ENCODE measurements at regions not wholly inside any gene's neighbourhood (a gene's known extent, or its start where the extent isn't known, plus 50 kb on each side); places are given as distances from the start of the nearest gene placed in this dataset.

DNA sequence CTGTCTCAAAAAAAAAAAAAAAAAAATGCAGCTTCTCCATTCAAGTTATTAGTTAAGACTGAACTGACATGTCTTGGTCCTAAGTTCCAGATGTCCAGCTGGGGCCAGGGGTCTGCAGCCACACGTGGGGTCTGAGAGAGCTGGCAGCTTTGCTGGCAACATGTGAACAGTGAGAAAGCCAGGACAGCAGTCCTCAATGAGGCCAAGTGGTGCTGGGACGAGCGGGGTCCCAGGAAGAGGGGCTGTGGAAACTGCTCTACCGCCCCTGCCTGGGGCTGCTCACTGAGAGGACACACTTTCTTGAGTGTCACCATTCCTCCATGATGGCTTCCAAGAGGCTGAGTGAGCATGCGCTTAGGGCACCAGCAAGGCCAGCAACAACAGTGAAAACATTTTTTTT, 100.7 kb upstream of the TAF1B start:
- intact Hi-C loops (cut with DNase I): no loop called here

GRCh38 chr2:9744256-9745004, 98.8 kb upstream of the TAF1B start:
- Histone ChIP-seq H3K27ac (no peak overlapping the region), H3K4me3 (no peak overlapping the region), H3K4me1 (peaks cover 0 to 27% (median 9%) of the 10 kb centered on the region in 9 donors), H3K36me3 (no peaks in the 10 kb centered on the region), H3K9me3 (peaks cover 0 to 5% (median 0%) of the 10 kb centered on the region in 11 donors), H3K27me3 (no peaks in the 10 kb centered on the region)
- WGBS, 2 donors: 55 to 61% methylated on average over 12 of the region's 12 CpGs
- ATAC-seq (no peak), DNase-seq (no peak)
- intact Hi-C loops (cut with DNase I): no loop called here
- TF ChIP-seq, protein P1, sequence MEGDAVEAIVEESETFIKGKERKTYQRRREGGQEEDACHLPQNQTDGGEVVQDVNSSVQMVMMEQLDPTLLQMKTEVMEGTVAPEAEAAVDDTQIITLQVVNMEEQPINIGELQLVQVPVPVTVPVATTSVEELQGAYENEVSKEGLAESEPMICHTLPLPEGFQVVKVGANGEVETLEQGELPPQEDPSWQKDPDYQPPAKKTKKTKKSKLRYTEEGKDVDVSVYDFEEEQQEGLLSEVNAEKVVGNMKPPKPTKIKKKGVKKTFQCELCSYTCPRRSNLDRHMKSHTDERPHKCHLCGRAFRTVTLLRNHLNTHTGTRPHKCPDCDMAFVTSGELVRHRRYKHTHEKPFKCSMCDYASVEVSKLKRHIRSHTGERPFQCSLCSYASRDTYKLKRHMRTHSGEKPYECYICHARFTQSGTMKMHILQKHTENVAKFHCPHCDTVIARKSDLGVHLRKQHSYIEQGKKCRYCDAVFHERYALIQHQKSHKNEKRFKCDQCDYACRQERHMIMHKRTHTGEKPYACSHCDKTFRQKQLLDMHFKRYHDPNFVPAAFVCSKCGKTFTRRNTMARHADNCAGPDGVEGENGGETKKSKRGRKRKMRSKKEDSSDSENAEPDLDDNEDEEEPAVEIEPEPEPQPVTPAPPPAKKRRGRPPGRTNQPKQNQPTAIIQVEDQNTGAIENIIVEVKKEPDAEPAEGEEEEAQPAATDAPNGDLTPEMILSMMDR (IDR thresholded peaks at IDR 0.05): no peak

More for the DNA sequence above, 100.7 kb upstream of the TAF1B start:
- Histone ChIP-seq H3K4me3 (no peak overlapping the region), H3K27me3 (no peaks in the 10 kb centered on the region), H3K27ac (no peak overlapping the region), H3K4me1 (peaks cover 9 to 45% (median 27%) of the 10 kb centered on the region in 9 donors), H3K36me3 (no peaks in the 10 kb centered on the region), H3K9me3 (no peaks in the 10 kb centered on the region)
- ATAC-seq (no peak), DNase-seq (no peak)
- TF ChIP-seq, protein P1 (IDR thresholded peaks at IDR 0.05): no peak
- WGBS, 2 donors: 74 to 95% methylated on average over 5 of the region's 5 CpGs

DNA sequence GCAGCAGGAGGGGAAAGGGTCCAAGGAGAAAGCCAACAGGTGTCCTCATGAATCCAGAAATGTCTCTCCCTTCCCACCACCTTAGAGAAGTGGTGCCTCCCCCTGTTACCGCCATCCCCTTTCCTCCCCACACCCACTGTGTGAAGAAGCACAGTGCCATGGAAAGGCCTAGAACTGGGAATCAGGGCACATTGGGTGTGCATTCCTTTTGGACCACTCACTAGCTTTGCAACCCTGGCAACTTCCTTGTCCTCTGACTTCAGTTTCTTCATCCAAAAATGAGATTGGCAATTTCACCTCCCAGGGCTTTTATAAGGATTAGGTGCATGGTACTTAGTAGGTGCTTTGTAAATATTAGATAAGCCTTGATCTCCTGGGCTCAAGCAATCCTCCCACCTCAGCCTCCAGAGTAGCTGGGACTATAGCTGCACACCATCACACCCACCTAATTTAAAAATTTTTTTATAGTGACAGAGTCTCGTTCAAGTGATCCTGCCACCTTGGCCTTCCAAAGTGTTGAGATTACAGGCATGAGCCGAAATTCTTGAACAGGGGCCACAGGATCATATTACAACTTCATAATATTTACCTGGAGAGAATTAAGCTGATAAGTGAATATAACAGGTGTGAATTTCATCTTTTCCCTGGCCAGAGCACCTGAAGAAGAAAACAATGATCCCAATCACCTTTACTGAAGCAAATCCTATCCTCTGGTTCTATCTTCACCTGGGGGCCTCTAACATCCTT, 97.9 kb upstream of the TAF1B start:
- H3K4me1 ChIP-seq: peaks cover 0 to 21% (median 4%) of the 10 kb centered on the region in 9 donors
- WGBS, 2 donors: 53 to 72% methylated on average over 3 of the region's 3 CpGs
- TF ChIP-seq, protein P1 (IDR thresholded peaks at IDR 0.05): no peak
- peaks cover 0 to 5% (median 0%) of the 10 kb centered on the region in 11 donors for H3K9me3 ChIP-seq
- no peak overlapping the region for H3K4me3 ChIP-seq
- H3K27me3 ChIP-seq: no peaks in the 10 kb centered on the region
- ATAC-seq (no peak), DNase-seq (no peak)
- intact Hi-C loops (cut with DNase I): no loop called here
- no peaks in the 10 kb centered on the region for H3K36me3 ChIP-seq
- no peak overlapping the region for H3K27ac ChIP-seq

- 90 to 91% methylated on average over 4 of the region's 4 CpGs for WGBS, 2 donors
- intact Hi-C loops (cut with DNase I): no loop called here
- no peaks in the 10 kb centered on the region for H3K27me3 ChIP-seq
Observed at GRCh38 chr2:9747396-9747795, 95.9 kb upstream of the TAF1B start.

More at GRCh38 chr2:9747396-9747795, 95.9 kb upstream of the TAF1B start:
- H3K4me1 ChIP-seq: peaks cover 0 to 22% (median 4%) of the 10 kb centered on the region in 9 donors
- H3K27ac ChIP-seq: no peak overlapping the region
- no peaks in the 10 kb centered on the region for H3K36me3 ChIP-seq
- no peak overlapping the region for H3K4me3 ChIP-seq
- no peak for ATAC-seq
- H3K9me3 ChIP-seq: peaks cover 0 to 5% (median 0%) of the 10 kb centered on the region in 11 donors
- DNase-seq: no peak
- TF ChIP-seq, protein P1 (IDR thresholded peaks at IDR 0.05): no peak
